ENCODE measurements at regions not wholly inside any gene's neighbourhood (a gene's known extent, or its start where the extent isn't known, plus 50 kb on each side); places are given as distances from the start of the nearest gene placed in this dataset.

GRCh38 chr13:110001670-110002275, 215.4 kb upstream of the IRS2 start:
- no peak for DNase-seq (ENCODE audit: low spot score, unreplicated experiment)
- no peak for TF ChIP-seq CTCF (IDR thresholded peaks at IDR 0.05; ENCODE audit: unreplicated experiment)
- Mint-ChIP-seq H3K4me1 (ENCODE audit: low read depth) (peaks cover 2% of the 10 kb centered on the region), H3K4me3 (ENCODE audit: low read depth) (no peak overlapping the region), H3K36me3 (ENCODE audit: insufficient read depth) (no peaks in the 10 kb centered on the region), H3K9me3 (ENCODE audit: low read depth) (no peaks in the 10 kb centered on the region), H3K27me3 (peaks cover 27% of the 10 kb centered on the region), H3K27ac (no peak overlapping the region)

GRCh38 chr13:110000534-110001345, 214.4 kb upstream of the IRS2 start:
- Mint-ChIP-seq H3K36me3 (ENCODE audit: insufficient read depth) (no peaks in the 10 kb centered on the region), H3K9me3 (ENCODE audit: low read depth) (no peaks in the 10 kb centered on the region), H3K27ac (no peak overlapping the region), H3K27me3 (peaks cover 27% of the 10 kb centered on the region), H3K4me1 (ENCODE audit: low read depth) (peaks cover 2% of the 10 kb centered on the region), H3K4me3 (ENCODE audit: low read depth) (no peak overlapping the region)
- no peak for DNase-seq (ENCODE audit: low spot score, unreplicated experiment)
- TF ChIP-seq CTCF (IDR thresholded peaks at IDR 0.05; ENCODE audit: unreplicated experiment) = no peak

- no peak for DNase-seq (ENCODE audit: low spot score, unreplicated experiment)
- no peak overlapping the region for H3K27ac Mint-ChIP-seq
- H3K4me1 Mint-ChIP-seq (ENCODE audit: low read depth) = peaks cover 2% of the 10 kb centered on the region
- H3K9me3 Mint-ChIP-seq (ENCODE audit: low read depth) = no peaks in the 10 kb centered on the region
- no peak for TF ChIP-seq CTCF (IDR thresholded peaks at IDR 0.05; ENCODE audit: unreplicated experiment)
- H3K4me3 Mint-ChIP-seq (ENCODE audit: low read depth) = no peak overlapping the region
- H3K36me3 Mint-ChIP-seq (ENCODE audit: insufficient read depth) = no peaks in the 10 kb centered on the region
- peaks cover 27% of the 10 kb centered on the region for H3K27me3 Mint-ChIP-seq
Measured at GRCh38 chr13:109999659-110000533, 213.5 kb upstream of the IRS2 start.

GRCh38 chr13:109998684-109999533, 212.5 kb upstream of the IRS2 start:
- peaks cover 27% of the 10 kb centered on the region for H3K27me3 Mint-ChIP-seq
- H3K4me3 Mint-ChIP-seq (ENCODE audit: low read depth) = no peak overlapping the region
- peaks cover 2% of the 10 kb centered on the region for H3K4me1 Mint-ChIP-seq (ENCODE audit: low read depth)
- no peaks in the 10 kb centered on the region for H3K36me3 Mint-ChIP-seq (ENCODE audit: insufficient read depth)
- H3K9me3 Mint-ChIP-seq (ENCODE audit: low read depth) = no peaks in the 10 kb centered on the region
- no peak overlapping the region for H3K27ac Mint-ChIP-seq
- DNase-seq (ENCODE audit: low spot score, unreplicated experiment) = no peak
- TF ChIP-seq CTCF (IDR thresholded peaks at IDR 0.05; ENCODE audit: unreplicated experiment) = no peak

Data from progenitor cell of endocrine pancreas (in vitro differentiated cells).